ENCODE measurements at regions not wholly inside any gene's neighbourhood (a gene's known extent, or its start where the extent isn't known, plus 50 kb on each side); places are given as distances from the start of the nearest gene placed in this dataset.

DNA sequence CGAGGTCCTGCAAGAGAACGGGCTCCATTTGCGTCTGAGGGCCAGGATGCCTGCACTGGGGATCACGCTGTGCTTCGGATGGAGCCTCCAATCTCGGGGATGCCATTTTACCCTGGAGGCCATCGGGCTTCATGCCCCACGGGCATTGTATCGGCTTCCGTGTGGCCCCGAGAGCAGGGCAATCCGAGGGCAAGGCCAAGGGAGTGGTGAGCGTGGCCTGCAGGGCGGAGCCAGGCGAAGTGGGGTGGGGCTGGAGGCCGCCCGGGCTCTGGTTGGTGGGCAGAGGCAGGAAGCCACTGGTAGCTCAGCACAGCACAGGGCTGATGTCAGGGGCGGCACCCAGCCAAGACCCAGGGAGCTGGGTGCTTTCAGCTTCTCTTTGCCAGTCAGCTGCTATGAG, 57.5 kb upstream of the BHLHE23 start:
- TF ChIP-seq, protein P1, sequence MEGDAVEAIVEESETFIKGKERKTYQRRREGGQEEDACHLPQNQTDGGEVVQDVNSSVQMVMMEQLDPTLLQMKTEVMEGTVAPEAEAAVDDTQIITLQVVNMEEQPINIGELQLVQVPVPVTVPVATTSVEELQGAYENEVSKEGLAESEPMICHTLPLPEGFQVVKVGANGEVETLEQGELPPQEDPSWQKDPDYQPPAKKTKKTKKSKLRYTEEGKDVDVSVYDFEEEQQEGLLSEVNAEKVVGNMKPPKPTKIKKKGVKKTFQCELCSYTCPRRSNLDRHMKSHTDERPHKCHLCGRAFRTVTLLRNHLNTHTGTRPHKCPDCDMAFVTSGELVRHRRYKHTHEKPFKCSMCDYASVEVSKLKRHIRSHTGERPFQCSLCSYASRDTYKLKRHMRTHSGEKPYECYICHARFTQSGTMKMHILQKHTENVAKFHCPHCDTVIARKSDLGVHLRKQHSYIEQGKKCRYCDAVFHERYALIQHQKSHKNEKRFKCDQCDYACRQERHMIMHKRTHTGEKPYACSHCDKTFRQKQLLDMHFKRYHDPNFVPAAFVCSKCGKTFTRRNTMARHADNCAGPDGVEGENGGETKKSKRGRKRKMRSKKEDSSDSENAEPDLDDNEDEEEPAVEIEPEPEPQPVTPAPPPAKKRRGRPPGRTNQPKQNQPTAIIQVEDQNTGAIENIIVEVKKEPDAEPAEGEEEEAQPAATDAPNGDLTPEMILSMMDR (IDR thresholded peaks at IDR 0.05): no peak
- no peak for TF ChIP-seq POLR2A (IDR thresholded peaks at IDR 0.05)
